Astrocyte of the spinal cord (primary cell): ENCODE measurements at regions not wholly inside any gene's neighbourhood (a gene's known extent, or its start where the extent isn't known, plus 50 kb on each side); places are given as distances from the start of the nearest gene placed in this dataset.

ENCODE experiments used
- DNase-seq: peaks from one replicate; pipeline ENCODE4 v3.0.0; 2011; ENCODE audit warnings: low read depth, low spot score
- H3K4me3 ChIP-seq: 2 replicates; pipeline ENCODE4 v1.5.1; 2011; ENCODE audit warnings: low read depth, mild to moderate bottlenecking, low read length, moderate library complexity
- in situ Hi-C: cut with HindIII; loops from 2 replicates; pipeline ENCODE4 v1.10.0; 2017; ENCODE audit warnings: low sequenced_read_pairs
- TF ChIP-seq, protein P1 (sequence below): IDR thresholded peaks from 2 replicates; pipeline ENCODE4 v1.5.1; 2012; ENCODE audit warnings: low read depth, mild to moderate bottlenecking, low read length, inconsistent platforms

DNA sequence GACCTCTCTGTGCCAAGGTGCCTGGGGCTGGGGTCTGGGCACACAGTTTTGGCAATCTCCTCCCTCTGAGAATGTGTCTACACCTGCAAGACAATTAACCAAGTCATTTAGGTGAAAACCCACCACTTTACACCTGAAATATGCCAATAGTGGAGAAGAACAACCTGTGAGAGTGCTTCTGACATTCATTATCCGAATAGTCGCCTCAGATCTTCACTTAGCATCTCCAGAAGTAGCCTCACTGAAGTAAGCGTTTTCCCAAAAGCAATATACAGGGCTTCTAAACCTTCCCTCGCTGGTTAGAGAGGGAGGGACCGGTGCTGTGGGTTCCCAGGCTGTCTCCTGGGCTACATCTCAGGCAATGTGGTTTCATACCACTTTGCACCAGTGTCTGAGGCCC lies 173.5 kb downstream of the DDX1 start:
- no peak for DNase-seq
- TF ChIP-seq, protein P1, sequence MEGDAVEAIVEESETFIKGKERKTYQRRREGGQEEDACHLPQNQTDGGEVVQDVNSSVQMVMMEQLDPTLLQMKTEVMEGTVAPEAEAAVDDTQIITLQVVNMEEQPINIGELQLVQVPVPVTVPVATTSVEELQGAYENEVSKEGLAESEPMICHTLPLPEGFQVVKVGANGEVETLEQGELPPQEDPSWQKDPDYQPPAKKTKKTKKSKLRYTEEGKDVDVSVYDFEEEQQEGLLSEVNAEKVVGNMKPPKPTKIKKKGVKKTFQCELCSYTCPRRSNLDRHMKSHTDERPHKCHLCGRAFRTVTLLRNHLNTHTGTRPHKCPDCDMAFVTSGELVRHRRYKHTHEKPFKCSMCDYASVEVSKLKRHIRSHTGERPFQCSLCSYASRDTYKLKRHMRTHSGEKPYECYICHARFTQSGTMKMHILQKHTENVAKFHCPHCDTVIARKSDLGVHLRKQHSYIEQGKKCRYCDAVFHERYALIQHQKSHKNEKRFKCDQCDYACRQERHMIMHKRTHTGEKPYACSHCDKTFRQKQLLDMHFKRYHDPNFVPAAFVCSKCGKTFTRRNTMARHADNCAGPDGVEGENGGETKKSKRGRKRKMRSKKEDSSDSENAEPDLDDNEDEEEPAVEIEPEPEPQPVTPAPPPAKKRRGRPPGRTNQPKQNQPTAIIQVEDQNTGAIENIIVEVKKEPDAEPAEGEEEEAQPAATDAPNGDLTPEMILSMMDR: no peak
- no peak overlapping the region for H3K4me3 ChIP-seq
- in situ Hi-C loops: no loop called here

DNA sequence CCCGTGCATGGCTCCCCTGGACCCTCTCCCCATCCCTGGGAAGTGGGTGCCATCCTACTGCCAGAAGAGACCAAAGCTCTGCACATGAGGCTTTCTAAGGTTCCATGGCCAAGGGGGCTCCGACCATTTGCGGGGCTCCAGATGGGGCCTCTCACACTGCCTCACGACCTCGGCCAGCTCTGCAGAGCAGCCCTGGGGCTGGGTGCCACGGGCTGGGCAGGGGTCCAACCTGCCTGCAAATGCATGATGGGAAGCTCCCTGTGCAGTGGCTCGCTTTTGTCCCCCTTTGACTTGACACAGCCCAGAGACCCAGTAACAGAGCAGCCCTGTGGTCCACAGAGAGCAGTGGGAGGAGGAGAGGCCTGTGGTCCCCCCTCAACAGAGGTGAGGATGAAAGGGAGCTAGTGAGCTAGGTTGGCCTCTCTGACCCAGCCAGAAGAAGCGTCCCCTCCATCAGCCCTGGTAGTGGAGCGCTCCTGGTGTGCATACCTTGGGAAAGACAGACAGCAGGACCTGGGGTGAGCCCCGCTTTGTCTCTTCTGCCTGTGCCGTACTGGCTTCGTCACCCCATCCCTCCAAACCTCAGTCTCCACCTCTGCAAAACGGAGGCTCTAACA lies 174.1 kb downstream of the DDX1 start:
- in situ Hi-C loops: no loop called here
- DNase-seq: no peak
- TF ChIP-seq, protein P1: no peak
- H3K4me3 ChIP-seq: no peak overlapping the region

DNA sequence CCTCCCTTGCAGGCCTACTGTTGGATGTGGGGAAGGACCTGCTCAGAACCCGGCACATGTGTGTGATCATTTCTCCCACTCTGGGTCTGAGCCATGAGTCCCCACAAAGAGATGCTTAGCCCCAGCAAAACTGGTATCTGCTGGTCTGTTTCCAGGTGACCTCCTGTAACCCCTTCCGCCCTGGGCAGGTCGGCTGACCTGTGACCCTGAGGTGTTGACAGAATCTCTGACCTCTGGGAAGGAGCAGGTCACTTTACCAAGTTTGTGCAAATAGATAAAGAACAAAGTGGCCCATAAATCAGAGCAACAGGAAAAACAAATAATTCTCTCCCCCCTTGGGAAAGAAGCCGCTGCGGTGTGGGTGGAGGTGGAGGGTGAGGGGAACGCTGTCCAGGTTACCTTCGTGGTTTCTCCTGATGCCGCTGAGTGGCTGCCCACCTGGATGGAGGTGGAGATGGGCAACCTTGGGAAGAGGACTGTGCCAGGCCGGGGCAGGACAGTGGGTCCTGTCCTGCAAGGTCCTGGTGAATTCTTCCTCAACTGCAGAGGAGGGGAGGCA lies 174.0 kb upstream of the MYCN start:
- TF ChIP-seq, protein P1: no peak
- in situ Hi-C loops: no loop called here
- no peak overlapping the region for H3K4me3 ChIP-seq
- DNase-seq: no peak

DNA sequence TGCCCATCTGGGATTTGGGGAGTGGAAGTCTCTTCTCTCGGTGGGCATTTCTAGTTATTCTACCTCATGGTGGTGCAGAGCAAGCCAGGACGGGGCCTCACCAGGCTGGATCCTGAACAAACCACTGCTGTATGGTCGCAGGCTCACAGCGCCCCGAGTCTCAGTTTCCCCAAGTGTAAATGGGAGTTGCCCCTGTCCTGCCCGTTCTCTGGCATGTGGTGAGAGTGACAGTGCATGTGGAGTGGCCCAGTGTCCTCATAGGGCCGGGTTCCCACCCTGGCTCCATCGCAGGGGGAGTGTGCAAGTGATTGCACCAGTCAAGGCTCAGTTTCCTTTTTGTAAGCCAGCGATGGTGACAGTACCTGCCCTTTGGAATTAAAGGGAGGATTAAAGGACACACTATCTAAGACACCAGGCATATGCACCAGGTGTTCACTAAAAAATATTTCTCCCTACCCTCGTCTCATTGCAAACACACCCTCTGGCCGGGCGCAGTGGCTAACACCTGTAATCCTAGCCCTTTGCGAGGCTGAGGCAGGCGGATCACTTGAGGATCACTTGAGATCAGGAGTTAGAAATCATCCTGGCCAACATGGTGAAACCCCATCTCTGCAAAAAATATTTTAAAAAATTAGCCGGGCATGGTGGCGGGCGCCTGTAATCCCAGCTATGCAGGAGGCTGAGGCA lies 173.3 kb upstream of the MYCN start:
- no peak for DNase-seq
- in situ Hi-C loops: no loop called here
- no peak overlapping the region for H3K4me3 ChIP-seq
- TF ChIP-seq, protein P1: no peak

DNA sequence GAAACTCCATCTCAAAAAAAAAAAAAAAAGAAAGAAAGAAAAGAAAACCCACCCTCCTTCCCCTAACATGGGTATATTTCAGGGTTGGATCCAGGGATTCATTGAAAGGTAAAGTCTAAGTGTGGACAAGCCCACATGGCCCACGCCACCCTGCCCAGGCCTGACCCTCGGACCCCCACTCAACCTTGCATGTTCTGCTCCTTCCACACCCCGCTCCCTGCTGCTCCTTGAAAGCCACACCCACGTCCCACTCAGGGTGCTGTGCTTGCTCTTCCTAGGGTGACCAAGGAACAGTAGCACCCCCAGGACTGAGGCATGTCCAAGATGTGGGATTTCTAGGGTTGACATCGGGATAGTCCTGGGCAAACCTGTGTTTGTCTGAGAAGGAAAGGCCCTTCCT lies 172.7 kb upstream of the MYCN start:
- DNase-seq: no peak
- in situ Hi-C loops: no loop called here
- H3K4me3 ChIP-seq: no peak overlapping the region
- TF ChIP-seq, protein P1: no peak

DNA sequence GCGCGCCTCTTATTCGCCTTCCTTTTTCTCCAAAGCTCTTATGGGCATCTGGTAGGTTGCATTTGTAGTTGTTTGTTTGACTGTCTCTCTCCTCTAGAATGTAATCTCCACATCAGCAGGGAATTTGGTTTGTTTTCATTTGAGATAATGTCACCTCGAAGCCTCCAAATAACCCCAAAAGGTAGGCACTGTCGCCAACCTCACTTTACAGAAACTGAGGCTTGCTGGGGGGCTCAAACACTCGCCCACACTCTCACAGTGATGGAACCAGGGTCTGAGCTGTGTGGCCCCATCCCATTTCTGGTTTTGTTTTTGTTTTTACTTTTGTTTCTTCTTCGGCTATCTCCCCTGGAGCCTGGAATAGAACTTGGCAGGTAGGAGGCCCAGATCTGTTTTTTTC lies 172.2 kb upstream of the MYCN start:
- in situ Hi-C loops: no loop called here
- no peak overlapping the region for H3K4me3 ChIP-seq
- DNase-seq: no peak
- TF ChIP-seq, protein P1: no peak
